T47D (cell line): ENCODE measurements at regions not wholly inside any gene's neighbourhood (a gene's known extent, or its start where the extent isn't known, plus 50 kb on each side); places are given as distances from the start of the nearest gene placed in this dataset.

Experiments
- DNase-seq, 2 experiments: peaks; one replicate each; pipeline versions ENCODE4 v3.0.0 to v3.0.0-alpha.2; 2011 to 2012; ENCODE audit warnings: low read depth in 1 of 2, low spot score in 1 of 2
- JUND ChIP-seq: IDR thresholded peaks from 2 replicates; pipeline ENCODE4 v1.6.1; 2012; ENCODE audit warnings: low read depth
- in situ Hi-C: cut with HindIII; loops from 2 replicates; pipeline ENCODE4 v1.10.0; 2016; ENCODE audit warnings: low sequenced_read_pairs, low pct_unique_long_range_greater_than_20kb

DNA sequence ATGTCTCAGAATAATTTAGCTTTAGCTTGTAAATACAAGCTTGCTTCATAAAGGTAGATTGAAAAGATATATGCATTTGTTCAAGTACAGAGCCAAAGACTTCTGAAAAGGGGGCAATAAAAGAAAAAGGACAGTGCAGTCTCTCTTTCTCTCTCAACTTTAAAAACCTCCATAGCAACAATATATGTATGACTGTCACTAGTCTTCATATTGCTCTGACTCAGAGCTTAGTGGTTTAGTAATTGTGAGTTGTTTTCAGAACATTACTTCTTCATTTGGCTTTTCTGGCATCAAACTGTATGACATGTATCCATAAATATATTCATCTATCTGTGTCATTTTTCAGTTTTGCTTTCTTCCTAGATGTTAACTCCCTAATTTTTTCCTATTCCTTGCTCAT is 194.6 kb upstream of the KIF2A start:
- no peak for DNase-seq
- TF ChIP-seq JUND = no peak
- in situ Hi-C loops = no loop called here

- in situ Hi-C loops = no loop called here
- TF ChIP-seq JUND = no peak
- no peak for DNase-seq
Observed at GRCh38 chr5:62112689-62113228, 193.2 kb upstream of the KIF2A start.

GRCh38 chr5:62115014-62115413 is 191.0 kb upstream of the KIF2A start:
- no peak for DNase-seq
- no peak for TF ChIP-seq JUND
- in situ Hi-C loops = no loop called here

DNA sequence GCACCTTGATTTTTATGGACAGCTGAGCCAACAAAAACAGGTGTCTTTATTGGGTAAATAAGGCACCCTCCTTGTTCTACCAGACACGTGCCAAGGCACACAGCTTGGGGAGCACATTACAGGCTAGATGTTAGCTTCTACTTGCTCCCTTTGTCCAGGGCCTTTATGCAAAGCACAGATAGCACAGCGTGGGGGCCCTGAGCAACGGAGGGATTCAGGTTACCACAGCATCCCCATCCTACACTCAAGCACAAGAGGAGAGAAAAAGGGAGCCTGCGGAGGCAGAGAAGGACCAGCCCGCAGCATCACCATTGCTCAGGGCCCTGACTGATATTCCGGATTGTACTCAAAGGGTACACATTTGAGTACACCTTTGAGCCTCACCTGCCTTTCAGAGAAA is 181.7 kb upstream of the KIF2A start:
- in situ Hi-C loops = no loop called here
- no peak for TF ChIP-seq JUND
- no peak for DNase-seq

- TF ChIP-seq JUND = no peak
- in situ Hi-C loops = no loop called here
- DNase-seq = no peak
Observed at GRCh38 chr5:62126090-62126489, 179.9 kb upstream of the KIF2A start.

DNA sequence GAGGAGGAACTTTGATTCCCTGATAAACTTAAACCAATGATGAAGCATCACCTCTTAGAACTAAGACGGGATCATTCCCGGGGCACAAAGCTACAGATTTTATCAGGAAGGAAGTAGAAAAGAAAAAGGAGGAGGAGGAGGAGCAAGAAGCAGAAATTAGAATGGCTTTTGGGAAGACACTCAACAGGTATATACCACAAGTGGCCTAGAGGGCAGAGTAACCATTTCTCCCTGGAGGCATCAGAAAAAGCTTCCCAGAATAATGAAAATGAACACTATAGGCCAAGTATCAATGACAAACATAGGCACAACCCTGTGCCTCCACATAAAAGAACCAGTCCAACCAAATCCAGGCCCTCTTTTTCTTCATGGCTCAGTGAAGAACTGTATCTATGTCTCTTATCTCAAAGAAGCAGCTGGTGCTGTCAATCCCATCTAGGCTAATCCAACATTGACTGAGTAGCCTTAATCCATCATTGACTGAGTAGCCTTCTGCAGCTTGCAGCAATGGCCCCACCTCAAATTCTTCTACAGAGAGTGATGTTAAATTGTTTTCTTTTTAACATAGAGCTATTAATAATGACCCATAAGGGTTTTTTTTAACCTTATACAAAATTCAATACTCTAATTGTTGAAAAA is 178.8 kb upstream of the KIF2A start:
- in situ Hi-C loops = no loop called here
- TF ChIP-seq JUND = no peak
- DNase-seq = no peak

- no peak for DNase-seq
- in situ Hi-C loops = no loop called here
- no peak for TF ChIP-seq JUND
Observed at GRCh38 chr5:62130107-62130506, 175.9 kb upstream of the KIF2A start.

GRCh38 chr5:62132276-62132675 is 173.7 kb upstream of the KIF2A start:
- TF ChIP-seq JUND = no peak
- DNase-seq = no peak
- in situ Hi-C loops = no loop called here

DNA sequence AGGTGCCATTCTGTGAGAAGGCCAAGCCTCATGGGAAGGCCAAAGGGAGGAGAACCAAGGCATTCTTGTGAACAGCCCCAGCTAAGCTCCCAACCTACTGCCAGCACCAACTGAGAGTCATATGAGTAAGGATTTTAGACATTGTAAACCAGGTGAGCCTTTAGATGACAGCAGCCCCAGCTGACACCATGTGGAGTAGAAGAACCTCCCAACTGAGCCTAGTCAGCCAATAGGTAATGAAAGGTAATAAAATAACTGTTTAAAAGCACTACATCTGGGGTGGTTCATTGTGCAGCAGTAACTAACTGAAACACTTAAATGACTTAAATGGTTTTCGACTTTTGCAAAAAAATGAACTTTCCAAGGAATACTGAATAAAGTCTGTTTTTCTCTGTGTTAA is 172.6 kb upstream of the KIF2A start:
- in situ Hi-C loops = no loop called here
- TF ChIP-seq JUND = no peak
- no peak for DNase-seq

GRCh38 chr5:62134811-62135210 is 171.2 kb upstream of the KIF2A start:
- in situ Hi-C loops = no loop called here
- no peak for DNase-seq
- no peak for TF ChIP-seq JUND

DNA sequence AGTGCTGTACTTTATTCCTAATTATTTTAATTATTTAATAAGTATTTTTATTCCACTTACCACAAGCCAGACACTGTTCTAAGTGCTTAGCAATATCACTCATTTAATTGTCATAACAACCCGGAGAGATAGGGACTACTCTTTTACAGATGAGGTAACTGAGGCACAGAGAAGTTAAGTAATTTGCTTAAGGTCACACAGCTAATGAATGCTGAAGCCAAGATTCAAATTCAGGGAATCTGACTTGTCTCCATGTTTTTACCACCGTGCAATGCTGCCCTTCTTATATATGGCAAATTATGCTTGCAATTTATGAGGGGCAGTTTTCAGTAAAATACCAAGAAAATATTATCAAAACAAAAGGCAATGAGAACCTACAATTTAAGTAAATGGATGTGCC is 168.4 kb upstream of the KIF2A start:
- in situ Hi-C loops = no loop called here
- TF ChIP-seq JUND = no peak
- no peak for DNase-seq

DNA sequence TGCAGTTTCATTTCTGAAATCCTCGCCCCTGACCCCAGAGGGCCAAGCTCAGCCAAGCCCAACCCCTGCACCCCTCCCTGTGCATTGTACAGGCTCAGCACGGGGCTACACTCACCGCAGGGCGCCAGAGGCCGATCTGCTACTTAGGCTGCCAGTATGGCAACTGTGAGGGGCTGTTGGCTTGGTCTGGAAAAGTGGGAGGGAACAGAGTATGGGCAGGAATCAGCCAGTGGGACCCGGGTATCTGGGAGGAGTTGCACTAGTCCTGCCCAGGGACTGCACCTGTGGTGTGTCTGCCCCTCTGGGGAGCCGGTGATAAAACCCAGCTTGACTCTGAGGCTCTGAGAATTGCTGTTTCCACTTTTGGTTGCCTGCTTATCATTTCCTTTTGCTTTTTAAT is 167.4 kb upstream of the KIF2A start:
- in situ Hi-C loops = no loop called here
- no peak for TF ChIP-seq JUND
- DNase-seq = no peak

- no peak for TF ChIP-seq JUND
- in situ Hi-C loops = no loop called here
- no peak for DNase-seq
Observed at GRCh38 chr5:62139741-62140140, 166.3 kb upstream of the KIF2A start.

GRCh38 chr5:62142351-62142750 is 163.7 kb upstream of the KIF2A start:
- in situ Hi-C loops = no loop called here
- no peak for TF ChIP-seq JUND
- DNase-seq = no peak
